Pancreas (tissue), 10 donors: ENCODE measurements at regions not wholly inside any gene's neighbourhood (a gene's known extent, or its start where the extent isn't known, plus 50 kb on each side); places are given as distances from the start of the nearest gene placed in this dataset.

Experiments
- ATAC-seq, 4 donors: fragments of 200-7000 bp; cut with Tn5 transposase; one replicate each; pipeline versions ENCODE4 v1.8.0 to v1.9.1; 2020; ENCODE audit warnings: mild to moderate bottlenecking in 4 of 4, moderate library complexity in 4 of 4
- DNase-seq, 6 donors: peaks; one replicate each; pipeline ENCODE4 v3.0.0-alpha.2; 2020
- FAIRE-seq: peaks from 2 replicates; lab custom pipeline; 2012; peaks lifted over from hg19 to GRCh38; lab: Jason Lieb, UNC
- H3K27ac ChIP-seq, 4 donors: fragments of 200-600 bp; sonication (generic); 1 replicate in 3 of 4; 2 replicates in 1 of 4; pipeline versions ENCODE4 v1.5.0 to v1.8.0; 2020
- H3K27me3 ChIP-seq, 4 donors: fragments of 200-600 bp; one replicate each; pipeline ENCODE4 v1.8.0; 2021
- H3K36me3 ChIP-seq, 3 donors: fragments of 200-600 bp; sonication (generic) in 1 of 3; one replicate each; pipeline versions ENCODE4 v1.5.0 to v1.8.0; 2020 to 2021
- H3K4me1 ChIP-seq, 3 donors: fragments of 200-600 bp; one replicate each; pipeline ENCODE4 v1.8.0; 2021
- H3K4me3 ChIP-seq, 4 donors: fragments of 200-600 bp; sonication (generic) in 2 of 4; one replicate each; pipeline versions ENCODE4 v1.5.0 to v1.8.0; 2020 to 2021
- H3K9me3 ChIP-seq, 4 donors: fragments of 200-600 bp; one replicate each; pipeline ENCODE4 v1.8.0; 2021
- WGBS, 2 donors: extraction: QIAGEN DNeasy Blood & Tissue Kit; methylation state at CpG; one replicate each; pipeline ENCODE4 v1.1.7; 2013; 5-methylcytosine and 5-hydroxymethylcytosine counted together
- intact Hi-C, 3 donors: fragments of 100-400 bp; cut with DNase I; formaldehyde crosslinking; loops; one replicate each; pipeline versions ENCODE4 v1.11.1 to v1.14.2; 2022
- TF ChIP-seq, protein P1 (sequence below), 4 donors: fragments of 200-600 bp; sonication (generic) in 3 of 4; IDR thresholded peaks; one replicate each; pipeline versions ENCODE4 v1.5.0 to v1.8.0; 2021; ENCODE audit warnings: antibody characterized with exemption in 4 of 4
- donor health status: healthy with polysubstance abuse.
- donor health status: DM: no; HTN: no; CAD: no; lungs with moderate emphysema.
- donor health status: DM: no; HTN: no; CAD: no.
- donor health status: control.
- donor health status: control.
- donor health status: Bipolar disorder and iron deficiency.
- donor health status: DM: yes; HTN: yes; CAD: no.
- donor health status: DM: no; HTN: no; CAD: no.
- donor health status: DM: no; HTN: no; CAD: no.
- donor health status: DM: yes; HTN: yes; CAD: no.

DNA sequence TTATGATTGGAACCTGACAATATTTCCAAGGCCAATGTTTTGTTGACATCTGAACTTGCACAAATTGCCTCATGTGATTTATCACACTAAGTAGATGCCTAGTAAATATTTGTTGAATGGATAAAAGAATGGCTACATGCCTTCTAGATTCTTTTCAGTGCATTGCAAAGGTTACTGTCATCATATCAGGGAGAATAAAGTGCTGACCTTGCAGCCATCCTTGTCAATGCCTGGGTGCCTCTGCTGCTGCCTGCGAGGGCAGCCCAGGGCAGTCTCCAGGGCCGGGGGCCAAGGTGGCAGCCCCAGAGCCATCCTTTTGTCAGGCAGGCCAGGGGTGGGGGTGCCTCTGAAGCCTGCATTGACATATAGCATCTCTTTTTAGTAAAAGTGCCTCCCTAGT lies 325.6 kb upstream of the MTNR1B start:
- Histone ChIP-seq H3K36me3 (no peaks in the 10 kb centered on the region), H3K27me3 (no peaks in the 10 kb centered on the region), H3K4me1 (no peaks in the 10 kb centered on the region), H3K27ac (no peak overlapping the region), H3K4me3 (no peak overlapping the region), H3K9me3 (no peaks in the 10 kb centered on the region)
- TF ChIP-seq, protein P1, sequence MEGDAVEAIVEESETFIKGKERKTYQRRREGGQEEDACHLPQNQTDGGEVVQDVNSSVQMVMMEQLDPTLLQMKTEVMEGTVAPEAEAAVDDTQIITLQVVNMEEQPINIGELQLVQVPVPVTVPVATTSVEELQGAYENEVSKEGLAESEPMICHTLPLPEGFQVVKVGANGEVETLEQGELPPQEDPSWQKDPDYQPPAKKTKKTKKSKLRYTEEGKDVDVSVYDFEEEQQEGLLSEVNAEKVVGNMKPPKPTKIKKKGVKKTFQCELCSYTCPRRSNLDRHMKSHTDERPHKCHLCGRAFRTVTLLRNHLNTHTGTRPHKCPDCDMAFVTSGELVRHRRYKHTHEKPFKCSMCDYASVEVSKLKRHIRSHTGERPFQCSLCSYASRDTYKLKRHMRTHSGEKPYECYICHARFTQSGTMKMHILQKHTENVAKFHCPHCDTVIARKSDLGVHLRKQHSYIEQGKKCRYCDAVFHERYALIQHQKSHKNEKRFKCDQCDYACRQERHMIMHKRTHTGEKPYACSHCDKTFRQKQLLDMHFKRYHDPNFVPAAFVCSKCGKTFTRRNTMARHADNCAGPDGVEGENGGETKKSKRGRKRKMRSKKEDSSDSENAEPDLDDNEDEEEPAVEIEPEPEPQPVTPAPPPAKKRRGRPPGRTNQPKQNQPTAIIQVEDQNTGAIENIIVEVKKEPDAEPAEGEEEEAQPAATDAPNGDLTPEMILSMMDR (IDR thresholded peaks at IDR 0.05): no peak
- WGBS, 2 donors: 13 to 28% methylated on average over 2 of the region's 2 CpGs
- DNase-seq: no peak
- ATAC-seq: no peak
- FAIRE-seq: no peak
- intact Hi-C loops: no loop called here

DNA sequence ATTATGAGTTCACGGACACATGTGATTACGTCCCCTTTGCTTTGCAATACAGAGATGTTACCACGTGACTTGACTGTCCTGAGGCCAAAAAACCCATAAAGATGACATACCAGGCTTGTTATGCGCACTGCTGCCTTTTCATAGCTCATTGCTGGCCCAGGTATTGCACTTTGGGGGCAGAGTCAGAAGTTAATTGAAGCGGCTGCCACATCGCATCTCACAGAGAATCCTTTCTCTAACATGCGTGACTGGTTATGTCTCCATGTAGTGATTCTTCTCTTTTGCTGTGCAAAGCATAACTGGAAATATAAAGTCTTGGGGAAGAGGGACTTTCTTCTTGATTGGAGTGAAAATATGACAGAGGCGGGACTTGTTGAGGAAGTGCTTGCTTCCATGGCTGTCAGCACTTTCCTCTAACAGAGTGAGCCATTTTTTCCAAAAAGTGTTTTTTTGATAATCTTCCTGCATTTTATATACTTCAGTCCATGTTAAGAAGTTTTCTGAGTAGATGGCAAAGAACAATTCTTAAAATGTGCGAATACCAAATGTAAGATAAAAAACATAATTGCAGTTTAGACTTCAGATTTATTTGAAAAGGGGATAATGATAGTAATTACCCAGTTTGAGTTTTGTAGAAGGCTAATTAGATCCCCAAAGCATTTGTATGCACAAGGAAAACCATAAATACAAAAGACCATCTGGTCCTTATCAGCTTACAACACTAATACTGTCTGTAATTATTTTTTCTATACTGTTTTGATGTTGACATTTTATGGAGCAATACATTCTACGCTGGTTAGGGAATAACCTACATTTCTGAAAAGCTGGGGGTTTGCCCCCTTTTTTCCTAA lies 324.6 kb upstream of the MTNR1B start:
- no peak overlapping the region for H3K27ac ChIP-seq
- WGBS, 2 donors: 85 to 89% methylated on average over 10 of the region's 10 CpGs
- ATAC-seq (no peak), DNase-seq (no peak), FAIRE-seq (no peak)
- no peaks in the 10 kb centered on the region for H3K9me3 ChIP-seq
- no peaks in the 10 kb centered on the region for H3K27me3 ChIP-seq
- TF ChIP-seq, protein P1 (IDR thresholded peaks at IDR 0.05): no peak
- no peaks in the 10 kb centered on the region for H3K4me1 ChIP-seq
- H3K4me3 ChIP-seq: no peak overlapping the region
- intact Hi-C loops: no loop called here
- H3K36me3 ChIP-seq: no peaks in the 10 kb centered on the region

DNA sequence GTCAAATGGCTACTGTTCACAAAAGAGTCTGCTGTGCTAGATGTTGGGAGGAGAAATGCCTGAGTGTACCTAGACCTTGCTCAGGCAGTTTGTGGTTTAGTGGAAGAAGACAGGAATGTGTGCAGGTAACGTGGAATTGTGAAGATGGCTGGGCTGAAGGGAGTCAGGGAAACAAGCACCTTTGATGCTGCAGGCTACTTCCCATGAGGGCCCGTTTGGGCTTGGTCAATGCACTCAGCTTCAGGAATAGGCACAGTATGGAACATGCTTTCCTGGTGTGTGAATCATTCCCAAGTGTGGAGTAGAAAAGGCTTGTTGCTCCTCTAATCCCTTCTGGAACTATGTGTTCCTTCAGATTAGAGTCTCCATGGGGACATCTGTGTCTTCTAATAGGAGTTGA lies 318.3 kb upstream of the MTNR1B start:
- no peak for FAIRE-seq

DNA sequence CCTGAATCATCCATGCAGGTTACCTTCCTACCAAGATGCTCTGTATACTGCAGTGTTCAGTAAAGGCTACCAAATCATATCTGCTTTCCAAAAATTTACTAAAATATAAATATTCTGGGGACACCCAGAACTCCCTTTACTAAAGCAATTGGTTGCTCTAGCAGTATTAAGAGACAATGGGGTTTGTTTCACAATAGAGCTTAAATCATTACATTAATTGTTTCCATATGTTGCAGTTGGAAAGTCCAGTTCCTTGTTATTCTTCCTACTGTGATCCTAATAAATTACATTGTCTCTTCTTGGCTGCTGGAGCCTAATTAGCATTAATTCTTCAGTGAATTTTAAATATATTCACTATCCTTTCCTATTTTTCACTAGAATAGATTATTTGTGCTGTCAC lies 316.0 kb upstream of the MTNR1B start:
- Histone ChIP-seq H3K27me3 (no peaks in the 10 kb centered on the region), H3K36me3 (no peaks in the 10 kb centered on the region), H3K4me3 (no peak overlapping the region), H3K27ac (no peak overlapping the region), H3K9me3 (no peaks in the 10 kb centered on the region), H3K4me1 (no peaks in the 10 kb centered on the region)
- FAIRE-seq (no peak), ATAC-seq (no peak), DNase-seq (no peak)
- TF ChIP-seq, protein P1 (IDR thresholded peaks at IDR 0.05): no peak
- intact Hi-C loops: no loop called here

More for the DNA sequence above, 318.3 kb upstream of the MTNR1B start:
- no peaks in the 10 kb centered on the region for H3K27me3 ChIP-seq
- intact Hi-C loops: no loop called here
- DNase-seq: no peak
- TF ChIP-seq, protein P1 (IDR thresholded peaks at IDR 0.05): no peak
- no peaks in the 10 kb centered on the region for H3K4me1 ChIP-seq
- 58 to 65% methylated on average over 2 of the region's 2 CpGs for WGBS, 2 donors
- ATAC-seq: no peak
- no peaks in the 10 kb centered on the region for H3K36me3 ChIP-seq
- H3K9me3 ChIP-seq: no peaks in the 10 kb centered on the region
- no peak overlapping the region for H3K27ac ChIP-seq
- H3K4me3 ChIP-seq: no peak overlapping the region

DNA sequence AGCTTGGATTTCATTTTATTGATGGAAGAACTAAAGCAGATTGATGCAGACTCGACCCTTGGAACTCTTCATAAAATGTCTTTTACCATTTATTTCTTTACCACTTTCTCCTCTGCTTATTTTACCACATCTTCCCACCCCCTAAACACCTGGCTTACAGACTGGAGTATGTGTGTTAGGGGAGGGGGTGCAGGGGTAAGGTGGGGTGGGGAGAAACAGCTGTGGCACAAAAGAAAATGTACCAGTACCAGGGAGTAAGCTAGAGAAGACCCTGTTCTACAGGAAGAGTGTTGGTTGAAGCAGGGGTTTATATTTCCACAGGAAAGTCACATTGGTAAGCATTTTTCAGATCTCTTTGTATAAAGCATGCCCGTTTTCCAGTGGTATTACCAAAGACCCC lies 312.7 kb upstream of the MTNR1B start:
- H3K27me3 ChIP-seq: no peaks in the 10 kb centered on the region
- no peak for DNase-seq
- no peaks in the 10 kb centered on the region for H3K4me1 ChIP-seq
- intact Hi-C loops: no loop called here
- TF ChIP-seq, protein P1 (IDR thresholded peaks at IDR 0.05): no peak
- no peak for FAIRE-seq
- no peak overlapping the region for H3K27ac ChIP-seq
- WGBS, 2 donors: 33 to 53% methylated on average over 2 of the region's 2 CpGs
- no peak overlapping the region for H3K4me3 ChIP-seq
- no peaks in the 10 kb centered on the region for H3K36me3 ChIP-seq
- no peak for ATAC-seq
- no peaks in the 10 kb centered on the region for H3K9me3 ChIP-seq
